Skin epidermis (tissue), 12 donors: ENCODE measurements at regions not wholly inside any gene's neighbourhood (a gene's known extent, or its start where the extent isn't known, plus 50 kb on each side); places are given as distances from the start of the nearest gene placed in this dataset.

Source experiments
- H3K27ac ChIP-seq, 21 experiments: fragments of 200-600 bp; sonication (generic) in 11 of 21; one replicate each; pipeline ENCODE4 v1.5.0; 2020; ENCODE audit warnings: mild to moderate bottlenecking in 3 of 21, inconsistent platforms in 2 of 21, moderate library complexity in 2 of 21
- H3K4me3 ChIP-seq, 7 experiments: fragments of 200-600 bp; sonication (generic) in 2 of 7; one replicate each; pipeline ENCODE4 v1.5.0; 2020; ENCODE audit warnings: inconsistent platforms in 2 of 7, mild to moderate bottlenecking in 2 of 7, moderate library complexity in 1 of 7

DNA sequence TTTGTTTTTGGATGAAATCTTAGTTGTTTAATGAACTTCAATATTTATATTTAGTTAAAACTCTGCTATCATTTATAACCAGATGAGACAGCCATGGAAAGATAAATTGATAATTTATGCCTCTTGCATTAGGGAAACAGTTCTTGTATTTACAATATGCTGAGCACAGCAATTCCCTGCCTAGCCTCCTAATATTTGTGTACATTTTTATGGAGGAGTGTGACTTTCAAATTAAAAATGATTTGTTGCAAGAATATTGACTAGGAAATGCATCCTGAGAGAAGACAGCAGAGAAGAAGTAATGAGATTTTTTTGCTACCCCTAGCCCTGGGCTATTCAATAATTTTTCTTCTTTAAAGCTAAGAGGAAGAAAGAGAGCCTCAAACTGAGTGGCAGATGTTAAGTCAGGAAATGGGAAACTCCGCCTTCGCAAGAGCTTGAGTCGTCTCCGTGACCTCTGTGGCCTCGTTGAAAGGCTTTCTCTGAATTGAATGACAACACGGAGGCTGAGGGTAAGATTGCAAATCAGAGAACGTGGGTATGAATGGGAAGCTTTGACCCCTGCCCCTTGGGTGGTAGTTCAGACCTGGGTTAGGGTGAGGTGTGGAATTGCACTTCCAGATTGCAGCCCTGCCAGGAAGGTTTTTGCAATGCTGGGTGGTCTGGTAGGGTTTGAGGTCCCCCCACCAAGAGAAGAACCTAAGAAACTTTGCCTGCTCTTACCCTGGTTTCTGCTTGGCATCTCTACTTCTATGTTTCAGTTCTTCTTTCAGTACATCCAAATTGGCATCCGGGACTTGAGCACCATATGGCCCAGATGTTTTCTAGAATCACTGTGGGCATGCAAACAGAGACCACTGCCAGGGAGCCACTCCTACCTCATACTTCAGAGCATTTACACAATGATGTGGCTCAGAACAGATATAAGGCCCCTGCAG, 210.3 kb upstream of the RBMS1 start:
- H3K27ac ChIP-seq: no peak overlapping the region
- no peak overlapping the region for H3K4me3 ChIP-seq

DNA sequence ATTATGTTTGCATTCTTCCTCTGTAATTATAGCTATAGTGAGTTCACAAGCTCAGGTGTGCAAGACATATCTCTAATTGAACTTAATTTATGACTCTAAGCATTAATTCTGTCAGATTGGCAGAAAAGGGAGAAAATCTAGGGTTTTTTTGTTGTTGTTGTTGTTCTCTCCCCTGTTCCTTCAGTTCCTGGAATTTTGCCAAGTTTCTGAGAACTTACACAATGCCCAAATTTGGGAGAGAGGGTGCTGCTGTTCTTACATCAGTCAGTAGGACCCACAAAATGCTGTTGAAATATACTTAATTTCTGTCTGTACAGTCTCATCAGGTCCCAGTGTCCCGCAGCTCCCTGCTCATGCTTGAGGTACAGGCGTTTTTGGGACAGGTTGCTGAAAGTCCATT, 221.8 kb upstream of the RBMS1 start:
- Histone ChIP-seq H3K27ac (no peak overlapping the region), H3K4me3 (no peak overlapping the region)

DNA sequence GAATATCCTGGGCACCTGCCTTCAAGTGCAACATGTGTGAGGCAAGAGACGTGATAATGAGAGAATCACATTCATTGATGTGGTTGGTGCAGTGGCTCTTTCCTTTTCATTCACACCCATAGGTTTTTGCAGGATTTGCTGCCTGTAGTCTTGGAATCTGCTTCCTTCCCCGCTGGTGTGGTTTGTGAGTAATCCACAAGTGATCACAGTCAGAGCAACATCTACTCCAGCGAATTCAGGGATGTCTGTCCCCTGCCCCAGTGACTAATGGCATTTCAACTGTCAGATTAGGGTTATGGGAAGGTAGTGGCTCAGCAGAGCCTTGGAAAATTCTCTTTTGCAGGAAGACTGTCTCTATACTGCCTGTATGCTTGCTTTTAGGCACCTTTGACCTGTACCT, 225.5 kb upstream of the RBMS1 start:
- no peak overlapping the region for H3K4me3 ChIP-seq
- H3K27ac ChIP-seq: no peak overlapping the region

DNA sequence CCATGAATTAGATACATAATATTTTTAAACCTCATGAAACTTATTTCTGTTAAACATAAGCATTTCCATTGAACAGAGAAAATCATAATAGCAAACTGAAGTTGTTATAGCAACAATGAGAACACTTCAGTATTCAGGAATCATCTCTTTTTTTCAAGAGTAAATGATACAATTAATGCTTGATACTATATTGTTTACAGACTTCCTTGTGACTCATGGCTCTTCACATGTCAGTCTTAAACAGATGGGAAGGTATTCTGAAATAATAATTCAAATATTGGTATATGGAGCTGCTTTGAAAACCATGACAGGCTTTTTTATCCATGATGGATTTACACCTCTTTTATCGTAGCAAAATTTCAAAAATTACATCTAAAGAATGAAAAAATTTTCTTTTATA, 226.5 kb upstream of the RBMS1 start:
- Histone ChIP-seq H3K4me3 (no peak overlapping the region), H3K27ac (no peak overlapping the region)

DNA sequence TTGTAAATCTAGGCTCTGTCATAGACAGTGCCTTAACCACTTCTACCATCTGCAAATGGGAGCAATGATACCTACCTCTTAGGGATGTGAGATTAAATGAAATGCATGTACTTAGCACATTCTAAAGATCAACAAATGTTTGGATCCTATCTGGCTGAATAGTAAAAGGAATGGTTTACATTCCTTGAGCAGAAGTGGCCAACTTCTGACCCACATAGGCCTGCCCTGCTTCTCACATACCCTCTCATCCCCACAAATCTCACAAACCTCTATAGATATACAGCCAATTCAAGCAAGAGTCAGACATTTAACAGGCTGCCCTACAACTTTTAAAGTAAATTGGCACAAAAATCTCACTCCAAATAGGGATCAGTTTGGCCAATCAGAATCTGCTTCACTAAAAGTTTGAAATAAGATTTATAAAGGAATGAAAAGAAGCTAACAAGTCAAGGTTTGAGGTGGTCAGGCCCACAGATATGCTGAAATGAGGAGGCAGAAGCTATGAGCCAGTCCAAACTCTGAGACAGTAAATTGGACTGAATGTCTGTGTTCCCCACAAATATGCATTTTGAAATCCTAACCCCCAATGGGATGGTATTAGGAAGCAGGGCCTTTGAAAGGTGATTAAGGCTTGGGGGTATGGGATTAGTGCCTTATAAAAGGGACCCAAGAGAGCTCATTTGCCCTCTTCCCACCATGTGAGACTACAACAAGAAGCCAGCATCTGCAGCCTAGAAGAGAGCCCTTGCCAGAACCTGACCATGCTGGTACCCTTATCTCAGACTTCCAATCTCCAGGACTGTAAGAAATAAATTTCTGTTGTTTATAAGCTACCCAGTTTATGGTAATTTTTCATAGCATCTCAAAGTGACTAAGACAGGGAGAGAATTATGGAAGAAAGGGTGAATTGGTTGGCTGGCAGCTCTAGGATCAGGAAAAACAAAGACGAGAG, 227.8 kb upstream of the RBMS1 start:
- Histone ChIP-seq H3K4me3 (no peak overlapping the region), H3K27ac (no peak overlapping the region)

DNA sequence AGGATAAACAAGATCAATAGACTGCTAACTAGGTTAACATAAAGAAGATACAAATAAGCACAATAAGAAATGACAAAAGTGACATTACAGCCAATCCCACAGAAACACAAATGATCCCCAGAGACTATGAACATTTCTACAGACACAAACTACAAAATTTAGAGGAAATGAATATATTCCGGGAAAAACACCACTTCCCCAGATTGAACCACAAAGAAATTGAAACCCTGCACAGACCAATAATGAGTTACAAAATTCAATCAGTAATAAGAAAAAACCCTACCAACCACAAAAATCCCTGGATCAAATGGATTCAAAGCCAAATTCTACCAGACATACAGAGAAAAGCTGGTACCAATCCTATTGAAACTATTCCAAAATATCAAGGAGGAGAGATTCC, 232.4 kb upstream of the RBMS1 start:
- Histone ChIP-seq H3K4me3 (no peak overlapping the region), H3K27ac (no peak overlapping the region)

DNA sequence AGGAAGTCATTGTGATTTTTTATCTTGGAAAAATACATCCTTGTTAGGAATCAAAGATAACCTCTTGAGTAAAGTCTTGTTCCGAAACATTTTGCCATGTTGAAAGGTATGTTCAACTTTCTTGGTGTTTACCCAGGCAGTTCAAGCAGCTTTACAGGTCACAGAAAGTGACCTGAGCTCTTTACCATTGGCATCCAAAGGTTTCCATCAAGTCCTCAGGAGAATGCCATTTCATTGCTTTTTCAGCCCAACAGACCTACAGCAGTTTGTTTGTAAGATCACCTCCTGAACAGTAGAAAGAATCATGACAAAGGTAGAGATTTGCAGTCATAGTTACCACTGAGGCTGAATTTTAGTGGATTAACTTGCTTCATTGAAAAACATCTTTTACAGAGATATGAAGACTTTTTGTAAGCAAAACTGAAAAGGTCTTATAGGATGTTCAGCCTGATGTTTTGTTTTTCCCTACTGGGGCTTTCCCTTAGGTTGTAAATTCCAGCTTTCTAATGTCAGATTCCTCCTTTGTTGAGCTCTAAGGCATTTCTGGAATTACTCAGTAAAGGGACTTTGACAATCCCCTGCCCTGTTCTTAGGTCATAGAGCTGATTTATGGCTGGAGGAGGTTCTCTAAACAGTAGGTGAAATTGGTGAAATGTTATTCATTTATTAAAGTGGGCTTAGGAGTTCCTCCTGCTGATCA, 236.8 kb upstream of the RBMS1 start:
- H3K27ac ChIP-seq: no peak overlapping the region

DNA sequence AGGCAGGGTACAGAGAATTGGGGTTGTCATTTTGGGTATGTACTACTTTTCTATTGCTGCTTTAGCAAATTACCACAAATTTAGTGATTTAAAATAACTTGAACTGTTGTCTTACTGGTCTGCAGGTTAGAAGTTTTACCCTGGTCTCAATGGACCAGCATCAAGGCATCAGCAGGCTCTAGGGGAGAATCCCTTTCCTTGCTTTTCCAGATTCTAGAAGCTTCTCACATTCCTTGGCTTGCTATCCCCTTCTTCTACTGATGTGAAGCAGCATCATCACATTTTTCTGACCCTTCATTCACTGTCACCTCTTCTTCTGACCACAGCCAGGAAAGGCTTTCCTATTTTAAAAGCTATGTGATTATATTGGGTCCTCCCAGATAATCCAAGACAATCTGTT, 237.8 kb upstream of the RBMS1 start:
- H3K4me3 ChIP-seq: no peak overlapping the region
- no peak overlapping the region for H3K27ac ChIP-seq

More for the DNA sequence above, 236.8 kb upstream of the RBMS1 start:
- H3K4me3 ChIP-seq: no peak overlapping the region

DNA sequence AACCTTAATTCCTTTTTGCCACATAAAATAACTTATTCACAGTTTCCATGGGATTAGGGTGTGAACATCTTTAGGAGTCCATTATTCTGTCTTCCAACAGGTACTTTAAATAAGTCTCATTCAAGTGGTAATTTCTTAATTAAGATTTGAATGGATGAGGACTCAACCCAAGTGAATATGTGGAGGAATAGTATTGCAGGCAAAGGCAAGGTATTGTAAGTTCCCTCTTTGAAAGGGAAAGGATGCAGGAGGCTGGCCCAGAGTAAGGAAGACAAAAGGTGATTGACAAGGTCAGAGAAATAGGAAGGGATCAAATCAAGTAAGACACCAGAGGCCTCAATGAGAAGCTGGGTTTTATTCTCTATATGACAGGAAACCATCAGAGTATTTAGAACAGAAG, 238.2 kb upstream of the RBMS1 start:
- Histone ChIP-seq H3K4me3 (no peak overlapping the region), H3K27ac (no peak overlapping the region)

DNA sequence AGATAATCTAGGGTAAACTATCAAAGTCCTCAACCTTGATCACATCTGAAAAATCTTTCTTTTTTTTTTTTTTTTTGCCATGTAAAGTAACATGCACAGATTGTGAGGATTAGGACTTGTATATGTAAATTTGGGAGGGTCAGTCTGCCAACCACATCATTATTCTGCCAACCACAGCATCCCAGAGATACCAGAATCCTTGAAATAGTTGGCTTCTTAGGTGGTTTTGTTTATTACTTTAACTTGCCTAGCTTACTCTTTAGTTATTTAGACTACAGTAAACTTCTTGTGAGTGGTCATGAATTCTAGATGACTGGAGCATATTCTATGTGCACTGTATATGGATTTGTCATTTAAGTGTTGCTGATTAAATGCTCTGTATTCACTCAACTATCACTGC, 242.1 kb upstream of the RBMS1 start:
- no peak overlapping the region for H3K4me3 ChIP-seq
- H3K27ac ChIP-seq: no peak overlapping the region

DNA sequence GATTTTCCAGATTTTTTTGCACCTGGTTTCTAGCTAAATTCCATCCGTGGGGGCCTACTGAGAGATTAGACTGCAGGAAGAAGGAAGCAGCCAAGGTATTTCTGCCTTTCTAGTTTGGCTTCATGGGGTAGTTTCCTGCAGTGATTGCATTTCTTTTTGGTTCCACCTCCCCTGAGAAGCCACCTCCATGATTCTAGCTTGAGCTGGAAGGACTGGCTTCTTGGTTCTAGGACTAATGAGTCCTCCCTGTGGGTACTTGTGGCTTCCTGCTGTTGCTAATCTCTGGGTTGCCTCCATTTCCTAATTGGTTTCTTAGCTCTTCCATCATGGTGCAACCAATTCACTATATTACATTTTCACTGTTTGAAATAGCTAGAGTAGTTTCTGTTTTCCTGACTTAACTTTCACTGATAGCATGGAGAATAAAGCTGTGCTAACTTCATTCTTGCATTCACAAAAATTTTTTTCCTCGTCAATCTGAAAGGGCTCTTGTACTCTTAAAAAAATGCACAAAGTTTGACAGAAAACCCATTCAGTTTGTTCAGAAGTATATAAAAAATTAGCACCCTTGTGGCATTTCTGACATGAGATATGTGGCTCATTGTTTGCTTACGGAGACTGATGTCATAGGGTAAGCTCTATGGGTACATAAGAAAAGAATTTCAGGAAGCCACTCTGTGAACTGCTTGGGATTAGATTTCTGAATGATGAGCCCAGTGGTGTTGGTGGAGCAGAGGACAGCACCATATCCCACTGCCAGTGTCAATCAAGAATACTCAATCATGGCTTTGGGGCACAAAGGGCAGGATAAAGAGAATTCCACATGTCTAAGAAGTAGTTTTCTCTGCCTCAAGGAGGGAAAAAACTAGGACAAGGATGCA, 242.8 kb upstream of the RBMS1 start:
- H3K27ac ChIP-seq: no peak overlapping the region
- no peak overlapping the region for H3K4me3 ChIP-seq

DNA sequence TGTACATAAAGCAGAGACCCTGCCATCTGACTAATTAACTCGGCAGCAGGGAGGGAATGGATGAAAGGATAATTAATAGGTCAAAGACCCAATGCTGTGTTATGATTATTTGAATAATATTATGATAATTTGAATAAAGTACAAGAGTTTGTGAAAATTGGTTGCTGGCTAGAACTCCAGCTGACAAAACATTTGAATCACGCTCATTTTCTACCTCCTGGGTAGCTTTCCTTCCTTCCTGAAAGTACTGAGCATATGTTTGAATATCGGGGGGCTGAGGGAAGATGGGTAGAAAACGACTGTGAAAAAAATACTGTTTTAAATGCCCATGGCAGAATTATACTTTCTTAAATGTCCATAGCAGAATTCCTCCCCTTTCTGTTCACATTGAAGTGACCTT, 243.6 kb upstream of the RBMS1 start:
- Histone ChIP-seq H3K4me3 (no peak overlapping the region), H3K27ac (no peak overlapping the region)

DNA sequence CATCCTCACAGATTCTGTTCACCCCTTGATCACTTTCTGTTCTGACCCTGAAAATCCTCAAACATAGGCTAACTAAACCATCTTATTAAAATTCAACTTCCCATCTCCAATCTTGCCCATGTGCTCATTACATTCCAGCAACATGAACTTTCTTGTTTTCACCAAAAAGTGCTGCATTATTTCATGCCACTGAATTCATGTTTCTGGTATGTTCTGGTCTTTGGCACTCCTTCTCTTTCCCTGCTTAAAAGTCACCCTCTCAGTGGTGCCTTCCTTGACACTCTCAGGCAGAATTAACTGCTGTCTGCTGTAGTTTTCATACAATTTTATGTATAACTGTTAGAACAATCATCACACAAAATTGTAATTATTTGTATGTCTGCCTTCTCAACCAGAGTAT, 247.7 kb upstream of the RBMS1 start:
- H3K27ac ChIP-seq: no peak overlapping the region
- H3K4me3 ChIP-seq: no peak overlapping the region

DNA sequence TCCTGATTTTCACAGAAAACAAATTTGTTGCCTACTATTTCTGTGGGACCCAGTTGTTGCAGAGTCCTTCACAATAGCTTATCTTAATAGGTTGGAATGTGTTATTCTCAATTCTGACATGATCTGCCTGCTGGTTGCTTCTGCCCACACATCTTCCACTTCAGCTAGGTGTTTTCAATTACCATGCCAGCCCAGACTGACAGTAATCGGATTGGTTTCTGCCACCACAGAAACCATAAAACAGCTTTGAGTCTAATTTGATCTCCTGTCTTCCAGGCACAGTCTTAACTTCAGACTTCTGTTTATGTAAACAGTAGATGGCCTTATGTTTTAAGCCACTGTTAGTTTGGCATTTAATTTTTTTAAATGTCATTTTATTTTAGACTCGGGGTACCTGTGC, 248.2 kb upstream of the RBMS1 start:
- Histone ChIP-seq H3K27ac (no peak overlapping the region), H3K4me3 (no peak overlapping the region)

DNA sequence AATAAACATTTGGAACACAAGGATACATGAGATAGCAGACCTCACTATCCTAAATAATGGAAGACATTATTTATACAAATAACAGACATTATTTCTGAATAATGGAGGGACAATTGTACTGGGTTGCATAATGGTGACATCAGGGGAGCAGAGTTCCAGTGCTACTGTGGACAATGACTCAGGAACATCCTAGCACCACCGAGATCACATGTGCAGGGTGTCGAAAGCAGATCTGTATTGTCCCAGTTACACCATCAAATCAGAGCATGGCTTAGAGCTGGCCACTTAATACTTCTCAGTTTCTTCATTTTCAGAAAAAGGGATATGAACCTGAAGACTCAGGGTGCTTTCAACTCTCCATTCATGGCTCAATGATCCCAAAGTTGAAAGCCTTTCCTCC, 249.1 kb upstream of the RBMS1 start:
- H3K27ac ChIP-seq: no peak overlapping the region
- no peak overlapping the region for H3K4me3 ChIP-seq

DNA sequence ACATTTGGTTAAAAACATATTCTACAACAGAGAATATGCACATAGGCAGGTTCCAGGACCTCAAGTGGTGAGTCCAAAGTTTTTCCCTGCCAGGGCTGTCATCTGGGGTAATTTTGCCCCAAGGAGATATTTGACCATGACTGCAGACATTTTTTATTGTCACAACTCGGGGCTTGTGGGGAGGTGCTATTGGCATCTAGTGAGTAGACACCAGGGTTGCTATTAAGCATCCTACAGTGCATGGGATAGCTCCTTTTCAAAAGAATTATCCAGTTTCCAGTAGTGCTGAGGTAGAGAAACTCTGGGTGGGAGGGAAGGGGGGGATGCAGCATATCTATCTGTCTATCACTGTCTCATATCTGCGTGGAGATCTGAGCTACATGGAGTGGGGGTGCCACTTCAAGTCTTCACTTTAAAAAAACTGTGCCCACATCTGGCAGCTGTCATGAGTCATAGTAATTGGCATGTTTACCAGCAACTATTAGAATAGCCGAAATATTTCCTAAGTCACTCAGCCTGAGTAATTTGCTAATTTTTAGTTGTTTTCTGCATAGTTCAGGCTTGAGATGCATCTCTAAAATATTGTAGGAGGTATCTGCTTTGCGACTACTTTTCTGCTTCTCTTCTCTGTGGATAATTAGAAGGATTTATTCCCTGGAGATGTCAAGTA, 254.0 kb upstream of the RBMS1 start:
- no peak overlapping the region for H3K4me3 ChIP-seq
- peak overlapping the region in 1 of 21 experiments; percentile 59 for H3K27ac ChIP-seq

DNA sequence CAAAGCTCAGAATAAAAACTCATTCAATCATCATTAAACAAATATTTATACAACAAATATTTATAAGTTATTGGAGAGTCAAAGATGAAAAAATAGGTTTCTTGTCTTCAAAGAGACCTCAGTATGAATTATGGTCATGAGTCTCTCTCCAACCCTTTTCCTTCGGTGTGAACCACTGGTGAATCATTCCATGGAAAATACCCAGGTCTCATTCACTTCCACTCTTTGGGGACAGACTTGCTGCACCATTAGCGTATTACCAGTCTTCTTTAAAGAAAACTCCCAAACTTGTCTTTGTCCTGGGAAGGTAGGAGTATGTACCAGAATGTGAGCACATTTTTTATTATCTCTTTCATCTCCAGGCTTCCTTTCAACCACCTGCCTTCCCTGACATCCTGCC, 257.4 kb upstream of the RBMS1 start:
- H3K27ac ChIP-seq: no peak overlapping the region
- no peak overlapping the region for H3K4me3 ChIP-seq

DNA sequence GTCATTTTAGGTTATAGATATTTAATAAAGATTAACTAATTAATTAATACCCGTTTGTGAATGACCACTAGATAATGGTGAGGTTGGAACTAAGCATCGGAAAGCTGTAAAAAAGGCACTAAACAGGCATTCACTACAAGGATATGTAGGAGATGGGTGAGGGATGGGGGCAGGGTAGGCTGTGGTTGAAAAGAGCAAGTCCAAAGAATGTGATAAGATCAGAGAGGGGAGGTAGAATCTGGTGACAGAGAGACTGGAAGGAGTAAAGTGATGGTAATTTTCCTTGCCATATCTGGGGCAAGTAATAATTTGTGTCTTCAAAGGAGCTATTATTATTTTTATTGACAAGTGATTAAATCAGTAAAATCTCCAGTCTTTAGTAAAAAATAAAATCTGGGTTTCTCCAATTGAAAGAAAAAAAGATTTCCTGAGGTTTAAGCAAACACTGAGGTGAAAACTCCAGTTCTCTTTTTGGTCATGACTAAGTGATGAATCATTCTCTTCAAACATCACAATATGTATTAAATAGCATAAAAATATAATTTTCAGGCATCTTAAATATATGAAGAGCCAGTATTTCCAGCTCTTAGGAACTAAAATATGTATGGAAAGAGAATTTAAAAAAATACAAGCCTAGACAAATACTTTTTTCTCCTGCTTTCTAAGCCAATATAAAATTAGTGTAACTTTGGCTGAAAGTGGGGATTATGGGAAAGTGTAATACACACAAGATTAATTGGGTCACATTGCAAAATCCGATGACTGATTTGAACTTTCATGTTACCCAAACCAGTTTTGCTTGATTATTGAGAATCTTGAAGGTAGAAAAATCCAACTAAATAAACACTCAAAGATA, 259.1 kb upstream of the RBMS1 start:
- Histone ChIP-seq H3K27ac (no peak overlapping the region), H3K4me3 (no peak overlapping the region)
